ENCODE measurements at regions not wholly inside any gene's neighbourhood (a gene's known extent, or its start where the extent isn't known, plus 50 kb on each side); places are given as distances from the start of the nearest gene placed in this dataset.

- no peak for DNase-seq (ENCODE audit: low read depth, low spot score)
Measured at GRCh38 chr1:188261849-188262248, 1433.1 kb downstream of the PLA2G4A start.

- no peak for DNase-seq (ENCODE audit: low read depth, low spot score)
Measured at GRCh38 chr1:188269956-188270355, 1441.2 kb downstream of the PLA2G4A start.

- DNase-seq (ENCODE audit: low read depth, low spot score), result no peak
Measured at GRCh38 chr1:188270497-188270896, 1441.7 kb downstream of the PLA2G4A start.

GRCh38 chr1:188277771-188278170 is 1449.0 kb downstream of the PLA2G4A start:
- no peak for DNase-seq (ENCODE audit: low read depth, low spot score)

- DNase-seq (ENCODE audit: low read depth, low spot score), result no peak
Measured at GRCh38 chr1:188281921-188282320, 1453.2 kb downstream of the PLA2G4A start.

- DNase-seq (ENCODE audit: low read depth, low spot score), result no peak
Measured at GRCh38 chr1:188295157-188295556, 1466.4 kb downstream of the PLA2G4A start.

GRCh38 chr1:188302746-188303145 is 1474.0 kb downstream of the PLA2G4A start:
- DNase-seq (ENCODE audit: low read depth, low spot score), result no peak

GRCh38 chr1:188314557-188315137 is 1485.9 kb downstream of the PLA2G4A start:
- DNase-seq (ENCODE audit: low read depth, low spot score), result no peak

GRCh38 chr1:188317894-188318293 is 1489.1 kb downstream of the PLA2G4A start:
- DNase-seq (ENCODE audit: low read depth, low spot score), result no peak

GRCh38 chr1:188325211-188325610 is 1496.5 kb downstream of the PLA2G4A start:
- DNase-seq (ENCODE audit: low read depth, low spot score), result no peak

- no peak for DNase-seq (ENCODE audit: low read depth, low spot score)
Measured at GRCh38 chr1:188343914-188344313, 1515.2 kb downstream of the PLA2G4A start.

- DNase-seq (ENCODE audit: low read depth, low spot score), result no peak
Measured at GRCh38 chr1:188350104-188350503, 1521.4 kb downstream of the PLA2G4A start.

- DNase-seq (ENCODE audit: low read depth, low spot score), result no peak
Measured at GRCh38 chr1:188355082-188355481, 1526.3 kb downstream of the PLA2G4A start.

- no peak for DNase-seq (ENCODE audit: low read depth, low spot score)
Measured at GRCh38 chr1:188355847-188356246, 1527.1 kb downstream of the PLA2G4A start.

GRCh38 chr1:188359315-188359714 is 1530.6 kb downstream of the PLA2G4A start:
- no peak for DNase-seq (ENCODE audit: low read depth, low spot score)

GRCh38 chr1:188363943-188364342 is 1535.2 kb downstream of the PLA2G4A start:
- DNase-seq (ENCODE audit: low read depth, low spot score), result no peak

- DNase-seq (ENCODE audit: low read depth, low spot score), result peak; percentile 15
Measured at GRCh38 chr1:188364927-188365449, 1536.2 kb downstream of the PLA2G4A start.

GRCh38 chr1:188365874-188366273 is 1537.1 kb downstream of the PLA2G4A start:
- DNase-seq (ENCODE audit: low read depth, low spot score), result no peak

GRCh38 chr1:188367661-188368060 is 1538.9 kb downstream of the PLA2G4A start:
- no peak for DNase-seq (ENCODE audit: low read depth, low spot score)

- DNase-seq (ENCODE audit: low read depth, low spot score), result no peak
Measured at GRCh38 chr1:188371295-188371806, 1542.6 kb downstream of the PLA2G4A start.

- DNase-seq (ENCODE audit: low read depth, low spot score), result no peak
Measured at GRCh38 chr1:188372821-188373220, 1544.1 kb downstream of the PLA2G4A start.

GRCh38 chr1:188382851-188383250 is 1554.1 kb downstream of the PLA2G4A start:
- no peak for DNase-seq (ENCODE audit: low read depth, low spot score)

GRCh38 chr1:188386161-188386560 is 1557.4 kb downstream of the PLA2G4A start:
- no peak for DNase-seq (ENCODE audit: low read depth, low spot score)

GRCh38 chr1:188386666-188387065 is 1557.9 kb downstream of the PLA2G4A start:
- DNase-seq (ENCODE audit: low read depth, low spot score), result no peak
